GM13976 (cell line): ENCODE measurements at regions not wholly inside any gene's neighbourhood (a gene's known extent, or its start where the extent isn't known, plus 50 kb on each side); places are given as distances from the start of the nearest gene placed in this dataset.

ENCODE experiments used
- DNase-seq: peaks from one replicate; pipeline ENCODE4 v3.0.0; 2012; ENCODE audit warnings: low spot score
- in situ Hi-C: fragments of 300-500 bp; cut with MboI; formaldehyde crosslinking; loops from one replicate; pipeline ENCODE4 v1.12.0; 2022; ENCODE audit warnings: low sequenced_read_pairs, mixed read lengths, inconsistent platforms; ENCODE audit not compliant: unreplicated experiment
- TF ChIP-seq, protein P1 (sequence below): IDR thresholded peaks from 2 replicates; pipeline ENCODE4 v1.5.1; 2012; ENCODE audit warnings: borderline replicate concordance, mild to moderate bottlenecking; ENCODE audit not compliant: insufficient read depth; ENCODE audit errors: extremely low read depth, missing control alignments, control extremely low read depth

DNA sequence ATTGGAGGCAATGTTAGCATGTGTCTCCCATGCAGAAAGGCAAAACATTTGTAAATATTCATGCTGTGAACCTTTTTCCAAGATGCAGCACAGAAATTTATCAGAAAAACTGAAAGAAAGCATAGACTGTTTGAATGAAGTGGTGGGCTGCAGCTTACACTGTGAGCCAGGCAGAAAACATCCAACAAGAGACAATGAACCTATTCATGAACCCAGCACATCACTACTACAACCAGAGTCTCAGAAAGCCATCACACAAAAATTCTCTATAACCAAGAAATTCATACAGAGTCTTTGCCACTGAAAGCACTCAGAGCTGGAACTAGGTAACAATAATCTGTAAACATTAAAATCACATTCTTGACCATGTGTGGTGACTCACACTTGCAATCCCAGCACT, 448.9 kb downstream of the UQCRFS1 start:
- TF ChIP-seq, protein P1, sequence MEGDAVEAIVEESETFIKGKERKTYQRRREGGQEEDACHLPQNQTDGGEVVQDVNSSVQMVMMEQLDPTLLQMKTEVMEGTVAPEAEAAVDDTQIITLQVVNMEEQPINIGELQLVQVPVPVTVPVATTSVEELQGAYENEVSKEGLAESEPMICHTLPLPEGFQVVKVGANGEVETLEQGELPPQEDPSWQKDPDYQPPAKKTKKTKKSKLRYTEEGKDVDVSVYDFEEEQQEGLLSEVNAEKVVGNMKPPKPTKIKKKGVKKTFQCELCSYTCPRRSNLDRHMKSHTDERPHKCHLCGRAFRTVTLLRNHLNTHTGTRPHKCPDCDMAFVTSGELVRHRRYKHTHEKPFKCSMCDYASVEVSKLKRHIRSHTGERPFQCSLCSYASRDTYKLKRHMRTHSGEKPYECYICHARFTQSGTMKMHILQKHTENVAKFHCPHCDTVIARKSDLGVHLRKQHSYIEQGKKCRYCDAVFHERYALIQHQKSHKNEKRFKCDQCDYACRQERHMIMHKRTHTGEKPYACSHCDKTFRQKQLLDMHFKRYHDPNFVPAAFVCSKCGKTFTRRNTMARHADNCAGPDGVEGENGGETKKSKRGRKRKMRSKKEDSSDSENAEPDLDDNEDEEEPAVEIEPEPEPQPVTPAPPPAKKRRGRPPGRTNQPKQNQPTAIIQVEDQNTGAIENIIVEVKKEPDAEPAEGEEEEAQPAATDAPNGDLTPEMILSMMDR: no peak
- in situ Hi-C loops: no loop called here
- DNase-seq: no peak

DNA sequence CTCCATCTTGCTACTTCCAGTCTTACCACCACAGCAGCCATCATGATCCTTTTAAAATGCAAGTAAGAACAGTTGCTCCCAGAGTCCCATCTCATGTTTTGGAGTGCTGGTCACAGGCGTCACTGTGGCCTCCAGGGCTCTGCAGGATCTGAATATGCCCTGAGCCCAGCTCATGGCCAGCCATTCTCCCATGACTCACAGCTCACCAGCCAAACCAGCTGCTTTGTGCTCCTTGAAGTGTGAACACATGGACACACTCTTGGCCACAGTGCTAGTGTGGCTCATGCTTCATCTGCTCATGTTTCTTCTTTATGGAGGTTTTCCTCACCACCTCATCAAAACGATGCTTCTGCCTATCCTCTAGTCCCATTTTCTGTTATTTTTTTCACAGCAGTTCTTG, 466.5 kb downstream of the UQCRFS1 start:
- DNase-seq: no peak
- in situ Hi-C loops: no loop called here
- TF ChIP-seq, protein P1: no peak

DNA sequence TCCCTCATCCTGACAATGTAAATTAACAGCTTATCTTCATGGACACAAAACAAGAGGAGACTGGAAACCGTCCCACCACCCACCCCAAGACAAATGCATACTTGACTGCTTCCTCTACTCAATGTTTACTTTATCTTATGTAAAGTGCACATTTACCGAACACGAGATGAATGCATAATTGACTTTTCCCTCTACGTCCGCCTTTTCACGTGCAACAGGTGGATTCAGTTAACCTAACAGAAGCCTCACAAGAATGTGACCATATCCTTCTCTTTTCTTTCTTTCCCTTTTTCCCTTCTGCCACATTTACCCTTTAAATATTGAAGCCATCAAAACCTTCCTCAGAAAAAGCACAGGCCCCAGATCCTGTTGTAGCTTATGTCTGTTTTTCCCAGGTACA, 468.0 kb downstream of the UQCRFS1 start:
- DNase-seq: no peak
- in situ Hi-C loops: no loop called here
- TF ChIP-seq, protein P1: no peak

DNA sequence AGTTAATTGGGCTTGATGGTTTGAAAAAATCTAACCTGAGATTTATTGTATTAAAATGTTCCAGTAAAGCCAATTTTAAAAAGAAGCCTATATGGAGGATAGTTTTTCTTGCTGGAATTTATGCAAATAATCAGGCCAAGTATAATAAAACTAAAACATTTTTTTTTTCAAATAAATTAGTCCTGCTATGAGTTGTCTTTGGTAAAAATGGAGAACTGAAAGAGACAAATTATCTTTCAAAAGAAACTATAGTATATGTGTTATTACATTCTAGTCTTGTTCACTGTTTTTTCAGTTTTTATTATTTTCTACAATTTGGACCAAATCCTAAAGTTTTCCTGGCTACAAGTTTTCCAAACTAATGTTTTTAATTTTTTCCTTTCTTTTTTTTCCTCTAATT, 468.9 kb downstream of the UQCRFS1 start:
- in situ Hi-C loops: no loop called here
- TF ChIP-seq, protein P1: no peak
- no peak for DNase-seq

DNA sequence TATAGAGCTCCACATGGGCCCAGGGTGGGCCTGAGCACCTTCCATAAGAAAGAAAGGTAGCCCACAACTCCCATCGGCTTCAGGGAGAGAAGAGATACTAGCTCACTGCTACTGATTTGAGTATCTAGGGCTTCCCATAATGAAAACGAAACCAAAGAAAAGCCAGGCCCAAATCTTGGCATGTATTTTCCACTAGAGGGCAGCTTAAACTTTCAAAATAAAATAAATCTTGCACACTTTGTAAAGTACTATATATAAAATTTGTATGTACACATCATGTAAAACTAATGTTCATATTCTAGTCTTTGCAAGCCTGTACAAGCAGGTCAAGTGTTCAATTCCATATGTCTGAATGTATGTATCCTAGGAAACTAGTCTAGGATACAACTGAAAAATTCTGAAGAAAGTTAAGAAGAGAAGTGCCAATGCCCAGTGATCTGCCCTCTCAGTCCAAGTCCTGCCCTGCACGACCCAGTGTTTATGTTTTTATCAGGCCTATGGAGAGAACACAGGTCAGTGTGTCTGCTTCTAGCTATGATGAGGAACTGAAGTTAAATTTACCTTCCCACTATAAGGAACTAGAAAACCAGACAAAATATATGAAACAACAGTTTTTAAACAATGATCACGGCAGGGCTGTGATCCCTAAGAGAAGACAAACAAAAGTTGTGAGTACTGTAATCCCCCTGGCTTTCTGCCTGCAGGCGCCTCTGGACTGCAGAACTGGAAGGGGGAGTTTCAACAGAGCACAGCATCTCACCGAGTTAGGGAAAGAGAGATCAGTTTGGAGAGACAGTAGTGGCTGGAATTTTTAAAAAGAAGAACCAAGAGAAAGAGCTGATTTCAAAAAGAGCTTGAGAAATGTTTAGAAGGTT, 475.7 kb downstream of the UQCRFS1 start:
- TF ChIP-seq, protein P1: peak; percentile 4
- in situ Hi-C loops: no loop called here
- DNase-seq: no peak

DNA sequence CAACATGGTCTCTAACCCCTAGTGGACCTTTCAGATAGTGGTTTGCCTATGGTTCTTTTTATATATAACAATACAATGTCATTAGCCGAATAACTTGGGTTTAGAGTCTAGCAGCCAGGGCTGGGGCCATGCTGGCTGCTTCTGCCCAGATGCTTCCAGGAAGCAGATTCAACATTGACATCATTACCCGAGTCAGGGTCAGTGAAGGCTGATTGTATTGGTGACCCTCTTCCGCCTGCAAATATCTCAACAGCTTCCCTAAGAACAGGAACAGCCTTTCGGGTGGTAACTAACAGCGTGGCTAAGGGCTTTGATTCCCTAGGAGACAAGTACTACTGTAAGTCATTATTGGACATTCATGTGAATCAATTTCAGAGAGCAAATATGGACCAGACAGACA, 476.4 kb downstream of the UQCRFS1 start:
- in situ Hi-C loops: no loop called here
- DNase-seq: no peak
- TF ChIP-seq, protein P1: no peak

DNA sequence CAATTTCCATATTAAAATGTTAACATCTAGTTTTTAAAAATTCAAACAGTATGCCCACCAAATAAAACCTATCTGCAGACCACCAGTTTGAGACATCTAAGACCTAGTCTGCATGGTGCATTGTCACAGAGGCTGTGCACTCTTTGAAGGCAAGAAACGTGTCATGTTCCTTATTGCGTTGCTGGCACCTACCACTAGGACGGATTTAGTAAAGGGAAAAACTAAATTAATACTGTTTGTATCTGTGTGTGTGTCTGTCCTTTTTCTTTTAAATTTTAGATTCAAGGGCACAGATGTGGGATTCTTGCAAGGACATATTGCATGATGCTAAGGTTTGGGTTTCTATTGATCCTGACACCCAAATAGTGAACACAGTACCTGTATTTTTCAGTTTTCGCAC, 481.4 kb downstream of the UQCRFS1 start:
- no peak for DNase-seq
- TF ChIP-seq, protein P1: no peak
- in situ Hi-C loops: no loop called here
